Testis (tissue), 2 donors: ENCODE measurements at regions not wholly inside any gene's neighbourhood (a gene's known extent, or its start where the extent isn't known, plus 50 kb on each side); places are given as distances from the start of the nearest gene placed in this dataset.

Source experiments
- CTCF ChIP-seq, 3 experiments: fragments of 450-650 bp in 2 of 3; fragments of 200-600 bp in 1 of 3; sonication (generic) in 1 of 3; IDR thresholded peaks; one replicate each; pipeline ENCODE4 v1.5.1; 2016 to 2019; ENCODE audit warnings: antibody characterized with exemption in 3 of 3, mild to moderate bottlenecking in 2 of 3, moderate library complexity in 1 of 3
- POLR2A ChIP-seq: fragments of 450-650 bp; IDR thresholded peaks from one replicate; pipeline ENCODE4 v1.6.1; 2017; ENCODE audit warnings: antibody characterized with exemption, mild to moderate bottlenecking, moderate library complexity

GRCh38 chr6:115602466-115602865, 458.2 kb downstream of the FRK start:
- TF ChIP-seq CTCF (IDR thresholded peaks at IDR 0.05) (no peak), POLR2A (no peak)
